Stimulated activated CD8-positive, alpha-beta memory T cell treated with anti-CD3 and anti-CD28 coated beads, Interleukin-4, amount 100 ng/mL, for 4 hours (primary cell): ENCODE measurements at regions not wholly inside any gene's neighbourhood (a gene's known extent, or its start where the extent isn't known, plus 50 kb on each side); places are given as distances from the start of the nearest gene placed in this dataset.
"Not testable (repeated sequence)": the region's sequence is repeated elsewhere in the genome, so short reads cannot be mapped to it uniquely, and the experiment has no call there.

Source experiments
- DNase-seq, 2 donors: peaks; one replicate each; pipeline ENCODE4 v3.0.0-alpha.2; 2020; ENCODE audit warnings: low read depth in 2 of 2, low spot score in 1 of 2

DNA sequence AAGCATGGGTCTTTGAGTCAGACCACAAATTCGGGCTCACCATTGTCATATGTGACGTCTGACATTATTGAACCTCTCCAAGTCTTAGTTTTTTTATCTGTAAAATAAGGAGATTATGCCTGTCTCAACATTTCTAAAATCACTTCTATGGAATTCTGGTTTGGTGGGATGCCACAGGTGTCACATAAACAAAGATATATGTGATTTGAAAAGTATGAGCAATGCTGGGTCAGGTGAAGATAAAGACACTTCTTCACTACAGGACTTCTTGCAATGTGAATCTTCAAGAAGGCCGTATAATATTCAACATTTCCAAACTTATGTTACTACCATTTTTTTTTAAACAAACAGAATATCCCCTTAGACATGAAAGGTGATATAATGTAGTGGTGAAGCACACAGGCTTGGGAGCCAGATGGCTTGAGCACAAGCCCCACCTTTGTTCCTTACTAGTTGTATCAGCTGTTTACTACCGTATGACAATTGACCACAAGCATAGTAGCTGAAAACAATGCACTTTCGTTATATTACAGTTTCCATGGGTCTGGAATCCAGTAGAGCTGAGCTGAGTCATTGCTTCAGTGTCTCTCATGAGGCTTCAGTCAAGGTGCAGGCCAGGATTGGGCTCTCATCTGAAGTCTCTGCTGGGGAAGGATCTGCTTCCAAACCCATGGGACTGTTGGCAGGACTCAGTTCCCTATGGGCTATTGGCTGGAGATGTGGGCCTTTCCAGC lies 87.7 kb downstream of the UTP18 start:
- no peak for DNase-seq

DNA sequence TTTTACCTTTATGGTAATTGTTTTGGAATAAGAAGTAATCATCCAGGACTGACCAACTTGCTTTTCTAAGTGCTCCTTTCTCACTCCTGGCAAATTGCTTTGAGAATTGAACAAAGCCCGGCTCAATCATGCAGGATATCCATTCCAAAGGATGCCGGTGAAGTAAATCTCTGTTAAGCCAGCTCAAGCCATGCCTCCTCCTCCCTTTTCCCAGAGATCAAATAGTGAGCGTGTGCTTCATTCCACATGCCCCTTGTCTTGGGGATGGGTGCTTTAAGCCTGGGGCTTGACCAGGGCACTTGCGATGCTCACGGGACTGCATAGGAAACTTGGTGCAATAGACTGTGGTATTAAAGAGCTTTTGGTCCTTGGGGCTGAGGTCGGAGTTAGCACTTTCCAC lies 90.7 kb downstream of the UTP18 start:
- no peak for DNase-seq

DNA sequence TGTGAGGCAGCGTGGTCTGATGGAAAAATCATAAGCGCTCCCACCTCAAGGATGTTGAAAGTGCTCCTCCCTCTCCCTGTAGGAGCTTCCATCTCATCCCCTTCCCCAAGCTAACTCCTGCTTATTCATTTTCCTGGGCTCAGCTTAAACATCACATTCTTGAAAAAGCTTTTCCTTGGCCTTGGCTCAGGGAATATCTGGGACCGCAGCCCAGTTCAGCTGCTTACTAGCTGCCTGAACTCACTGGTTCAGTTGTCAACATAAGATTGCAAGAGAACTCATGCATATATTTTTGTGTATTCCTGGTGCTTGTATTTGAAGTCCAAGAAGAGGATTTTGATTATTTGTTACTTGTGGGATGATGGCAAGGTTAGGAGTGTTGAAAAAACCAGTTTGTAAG lies 91.5 kb downstream of the UTP18 start:
- DNase-seq = no peak

DNA sequence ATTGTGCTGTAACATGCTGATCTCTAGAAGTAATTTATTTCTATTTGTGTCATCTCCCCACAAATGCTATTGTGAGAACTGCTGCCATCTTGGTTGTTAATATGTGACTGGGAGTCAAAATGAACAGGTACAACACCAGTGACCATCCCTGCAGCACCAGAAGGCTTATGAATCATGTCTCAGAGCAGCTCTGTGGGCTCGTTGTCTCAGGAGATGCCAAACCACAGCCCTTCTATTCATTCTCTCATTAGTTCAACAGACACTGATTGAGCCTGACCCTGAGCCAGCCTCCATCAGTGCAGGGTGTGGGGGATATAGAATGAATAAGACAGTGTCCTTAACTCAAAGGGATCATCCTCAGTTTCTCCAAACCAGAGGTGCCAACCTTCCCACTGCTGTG lies 92.5 kb downstream of the UTP18 start:
- no peak for DNase-seq

DNA sequence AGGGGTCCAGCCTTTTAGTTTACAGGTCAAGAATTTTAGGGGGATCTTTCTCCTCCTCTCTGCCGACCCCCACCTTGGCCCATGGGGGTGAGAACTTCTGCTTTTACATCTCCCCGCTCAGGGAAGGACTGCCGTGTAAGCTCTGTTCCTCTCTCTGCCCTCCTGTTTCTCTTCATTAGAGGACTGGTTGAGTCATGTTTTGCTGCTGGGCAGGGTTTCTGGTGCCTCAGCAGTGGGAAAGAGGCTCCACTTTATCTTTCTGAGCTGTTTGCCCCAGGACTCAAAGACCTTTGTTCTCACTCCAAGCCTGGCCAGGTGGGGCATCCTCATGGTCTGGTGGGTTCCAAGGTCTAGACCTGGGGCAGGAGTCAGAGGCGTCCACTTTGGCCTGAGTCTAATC lies 93.0 kb downstream of the UTP18 start:
- DNase-seq = no peak

DNA sequence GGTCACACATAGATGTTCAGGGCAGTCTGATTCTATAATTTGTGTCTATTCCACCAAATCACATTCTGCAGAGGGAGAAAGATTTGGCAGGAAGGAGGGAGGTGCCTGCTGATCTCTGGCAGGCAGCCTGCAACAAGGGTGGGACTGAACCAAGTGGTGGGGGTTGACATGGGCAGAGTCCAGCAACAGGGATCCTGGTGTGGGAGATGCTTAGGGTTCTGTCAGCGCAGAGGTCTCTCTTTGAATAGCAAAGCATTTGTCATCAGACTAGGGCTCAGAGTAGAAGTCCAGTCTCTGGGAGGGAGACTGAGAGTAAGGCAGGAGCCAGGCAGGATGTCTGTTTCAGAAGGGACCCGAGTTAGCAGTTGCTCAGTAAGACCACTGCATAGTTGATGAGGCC lies 94.6 kb downstream of the UTP18 start:
- no peak for DNase-seq

DNA sequence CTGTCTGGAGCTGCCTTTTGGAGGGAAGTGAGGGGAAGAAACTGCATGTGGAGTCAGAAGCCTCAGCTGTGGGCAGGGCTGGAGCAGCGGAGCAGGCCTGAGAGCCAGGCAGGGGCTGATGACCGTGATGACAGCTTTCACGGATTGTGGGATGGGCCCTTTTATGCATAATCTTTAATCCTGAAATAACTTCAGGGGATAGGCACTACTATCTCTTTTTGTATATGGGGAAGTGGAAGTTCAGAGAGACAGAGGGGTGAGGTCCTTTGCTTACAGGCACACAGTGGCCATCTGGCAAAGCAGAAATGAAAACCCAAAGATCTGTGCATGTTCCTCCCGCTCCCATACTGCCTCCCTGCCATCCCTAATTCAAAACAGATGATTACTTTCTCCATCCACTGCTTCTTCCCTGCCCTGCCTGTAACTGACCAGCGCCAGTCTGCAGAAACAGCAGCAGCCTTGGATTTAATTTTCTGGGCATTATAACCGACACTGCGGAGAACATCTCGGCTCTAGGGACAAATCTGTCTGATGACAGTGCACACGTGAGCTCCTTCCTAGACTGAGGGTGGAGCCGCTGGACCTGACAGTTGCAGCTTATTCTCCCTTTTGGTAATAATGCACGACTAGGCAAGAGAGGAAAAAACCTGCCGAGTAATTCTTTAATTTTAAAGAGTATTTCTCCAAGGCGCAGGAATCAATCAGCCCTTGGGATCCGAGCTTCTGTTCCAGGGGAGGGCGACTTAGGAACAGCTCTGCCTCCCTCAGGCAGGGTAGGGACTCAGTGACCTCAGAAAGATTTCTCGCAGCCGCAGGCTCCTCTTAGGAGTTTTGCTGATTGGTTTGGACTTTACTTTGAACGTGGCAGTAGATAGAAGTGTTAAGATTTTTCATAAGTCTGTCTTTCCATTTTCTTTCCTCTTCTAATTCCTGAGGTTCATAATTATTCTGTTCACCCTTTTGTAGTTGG lies 95.4 kb downstream of the UTP18 start:
- DNase-seq = no peak

DNA sequence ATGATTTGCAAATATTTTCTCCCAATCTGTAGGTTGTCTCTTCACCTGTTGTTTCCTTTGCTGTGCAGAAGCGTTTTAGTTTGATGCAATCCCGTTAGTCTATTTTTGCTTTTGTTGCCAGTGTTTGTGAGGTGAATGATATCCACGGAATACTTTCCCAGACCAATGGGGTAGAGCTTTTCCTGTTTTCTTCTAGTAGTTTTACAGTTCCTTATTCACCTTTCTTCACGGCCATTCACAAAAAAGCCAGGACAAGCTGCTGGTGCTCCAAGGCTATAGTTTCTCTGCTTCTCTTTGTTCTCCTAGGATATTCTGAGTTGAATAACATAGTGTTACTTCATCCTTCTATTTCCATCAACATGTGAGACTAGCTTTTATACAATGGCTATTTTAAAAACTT lies 98.7 kb downstream of the UTP18 start:
- no peak for DNase-seq

DNA sequence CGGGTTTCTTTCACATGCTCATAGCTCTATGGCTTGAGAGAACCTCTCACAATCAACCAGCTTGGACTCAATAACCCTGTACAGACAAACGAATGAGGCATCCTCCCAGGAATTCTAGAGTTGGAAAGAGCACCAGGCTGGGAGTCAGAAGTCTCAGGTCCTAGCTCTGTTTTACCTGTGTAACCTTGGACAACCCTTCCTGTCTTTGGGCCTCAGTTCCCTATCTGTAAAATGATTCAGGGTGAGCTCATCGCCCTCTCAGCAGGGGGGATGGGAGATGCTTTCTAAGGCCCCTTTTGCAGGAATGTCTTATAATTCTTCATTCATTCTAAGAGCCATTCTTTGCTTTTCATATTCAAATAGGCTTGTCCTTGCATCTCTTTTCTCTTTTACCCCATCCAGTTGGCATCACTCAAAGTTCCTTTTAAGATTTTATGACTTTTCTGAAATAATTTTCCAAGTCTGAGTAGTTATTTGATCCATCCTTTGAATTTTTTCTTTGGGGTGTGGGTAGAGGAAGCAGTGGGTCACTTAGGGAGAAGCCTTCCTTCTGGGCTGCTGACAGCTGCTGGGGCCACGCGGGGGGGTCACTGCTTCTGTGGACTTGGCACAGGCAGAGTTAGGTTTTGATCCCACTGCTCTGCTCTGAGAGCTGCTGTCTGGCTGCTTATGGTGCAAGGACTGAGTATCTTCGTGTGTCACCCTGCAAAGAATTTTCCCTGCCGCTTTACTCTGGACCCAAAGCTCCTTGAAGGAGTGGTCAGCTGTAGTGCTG lies 102.7 kb downstream of the UTP18 start:
- no peak for DNase-seq

DNA sequence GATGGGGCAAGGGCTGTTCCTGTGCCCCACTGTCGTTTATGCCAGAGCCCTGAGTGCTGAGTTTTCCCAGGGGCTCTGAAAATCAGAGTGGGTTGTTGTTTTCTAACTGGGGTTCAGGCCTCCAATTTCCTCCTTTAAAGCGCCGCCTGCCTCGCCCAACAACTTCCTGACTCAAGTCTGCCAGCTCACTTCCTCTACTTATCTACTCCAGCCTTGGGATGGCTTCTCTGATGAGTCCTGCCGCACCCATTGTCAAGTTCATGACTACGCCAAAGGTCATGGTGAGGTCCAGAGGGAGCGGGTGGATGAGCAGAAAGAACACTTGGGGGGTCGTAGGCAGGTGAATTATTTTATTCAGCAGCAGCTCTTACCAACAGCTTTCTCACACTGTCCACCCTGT lies 104.7 kb downstream of the UTP18 start:
- DNase-seq = no peak

DNA sequence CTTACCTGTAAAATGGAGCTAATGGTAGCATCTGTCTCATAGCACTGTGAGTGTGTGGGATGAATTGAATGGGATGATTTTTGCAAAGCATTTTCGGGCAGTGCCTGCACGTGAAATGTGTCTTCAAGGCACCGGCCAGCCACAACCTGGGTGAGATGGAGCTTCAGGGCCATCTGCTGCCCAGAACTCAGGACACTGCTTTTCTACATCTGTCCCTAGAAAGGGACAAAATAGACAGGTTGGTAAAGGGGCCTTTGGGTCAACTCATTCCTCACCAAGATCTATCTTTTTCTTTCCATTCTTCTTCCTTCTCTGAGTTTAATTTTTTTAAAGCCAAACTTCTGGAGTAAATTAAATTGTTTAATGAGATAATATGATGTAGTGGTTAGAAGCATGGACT lies 106.5 kb downstream of the UTP18 start:
- DNase-seq = no peak

DNA sequence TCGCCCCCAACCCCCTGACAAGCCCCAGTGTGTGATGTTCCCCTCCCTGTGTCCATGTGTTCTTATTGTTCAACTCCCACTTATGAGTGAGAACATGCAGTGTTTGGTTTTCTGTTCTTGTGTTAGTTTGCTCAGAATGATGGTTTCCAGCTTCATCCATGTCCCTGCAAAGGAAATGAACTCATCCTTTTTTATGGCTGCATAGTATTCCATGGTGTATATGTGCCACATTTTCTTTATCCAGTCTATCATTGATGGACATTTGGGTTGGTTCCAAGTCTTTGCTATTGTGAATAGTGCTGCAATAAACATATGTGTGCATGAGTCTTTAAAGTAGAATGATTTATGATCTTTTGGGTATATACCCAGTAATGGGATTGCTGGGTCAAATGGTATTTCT lies 107.5 kb downstream of the UTP18 start:
- DNase-seq = not testable (repeated sequence)

DNA sequence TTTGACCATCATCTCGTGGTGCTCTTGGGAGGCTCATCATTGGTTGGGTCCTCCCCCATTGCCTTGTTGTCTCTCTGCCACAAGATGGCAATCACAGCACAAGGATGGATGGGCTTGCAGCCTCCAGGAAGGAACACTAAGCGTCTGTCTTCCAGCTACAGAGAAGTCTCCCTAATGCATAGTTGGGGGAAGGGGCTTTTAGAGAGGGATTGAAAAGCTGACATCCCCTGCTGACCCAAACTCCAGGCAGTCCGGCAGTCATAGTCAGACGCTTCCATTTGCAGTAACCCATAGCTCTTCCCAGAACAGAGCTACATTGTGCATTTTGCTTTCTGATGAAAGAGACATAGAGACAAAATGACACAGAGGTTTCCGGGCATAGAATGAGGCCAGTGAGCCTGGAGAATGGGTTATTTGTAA lies 111.4 kb downstream of the UTP18 start:
- no peak for DNase-seq

DNA sequence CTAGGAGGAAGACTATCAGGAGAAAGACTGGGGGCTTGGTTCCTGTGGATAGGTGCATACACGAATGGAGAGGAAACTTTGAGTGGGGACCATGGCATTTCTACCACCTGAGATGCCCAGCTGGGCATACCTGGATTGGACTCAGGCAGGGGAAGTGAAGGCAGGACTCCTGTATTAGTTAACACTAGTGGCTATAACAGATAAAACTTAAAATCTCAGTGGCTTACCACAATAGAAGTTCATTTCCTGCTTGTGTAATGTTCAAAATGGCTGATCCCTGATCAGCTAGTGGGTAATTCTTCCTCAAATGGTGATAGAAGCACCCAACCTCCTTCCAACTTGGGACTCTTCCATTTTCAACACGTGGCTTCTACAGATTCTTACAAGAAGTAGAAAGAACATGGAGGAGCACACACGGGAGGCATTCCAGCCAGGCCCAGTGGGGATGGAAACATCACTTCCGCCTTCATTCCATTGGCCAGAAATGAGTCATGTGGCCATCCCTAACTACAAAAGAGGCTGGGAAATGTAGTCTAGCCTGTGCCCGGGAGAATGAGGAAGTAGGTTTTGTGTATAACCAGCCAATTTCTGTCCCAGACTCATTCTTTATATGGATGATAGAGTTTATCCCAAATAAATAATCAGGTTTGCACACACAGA lies 112.1 kb downstream of the UTP18 start:
- no peak for DNase-seq

DNA sequence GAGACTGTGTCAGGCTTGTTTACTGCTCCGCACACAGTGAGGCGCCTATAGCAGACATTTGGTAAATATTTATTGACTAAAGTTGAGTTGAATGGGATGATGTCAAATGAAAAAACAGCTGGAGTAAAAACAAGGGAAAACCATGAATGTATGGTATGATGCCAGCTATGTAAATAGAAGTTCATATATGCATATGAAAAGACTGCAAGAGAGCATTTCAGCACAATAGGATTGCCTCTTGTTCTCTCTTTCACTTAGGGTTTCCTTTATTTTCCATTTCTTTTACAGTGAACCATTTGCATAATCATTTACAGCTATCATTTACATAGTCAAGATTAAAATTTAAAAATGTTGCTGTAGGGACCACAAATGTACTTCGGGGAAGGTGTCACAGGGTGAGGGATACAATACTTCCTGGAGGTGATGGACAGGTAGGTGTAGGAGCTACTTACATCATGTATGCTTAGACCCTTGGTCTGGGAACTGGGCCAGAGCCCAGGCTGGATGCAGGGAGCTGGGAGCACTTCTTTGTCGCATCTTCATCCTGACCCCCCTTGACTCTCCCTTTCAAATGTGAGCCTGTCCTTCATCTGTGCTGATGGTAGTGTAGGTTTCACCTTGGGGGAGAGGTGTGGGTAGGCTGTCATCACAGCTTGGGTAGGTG lies 113.3 kb downstream of the UTP18 start:
- DNase-seq = no peak

DNA sequence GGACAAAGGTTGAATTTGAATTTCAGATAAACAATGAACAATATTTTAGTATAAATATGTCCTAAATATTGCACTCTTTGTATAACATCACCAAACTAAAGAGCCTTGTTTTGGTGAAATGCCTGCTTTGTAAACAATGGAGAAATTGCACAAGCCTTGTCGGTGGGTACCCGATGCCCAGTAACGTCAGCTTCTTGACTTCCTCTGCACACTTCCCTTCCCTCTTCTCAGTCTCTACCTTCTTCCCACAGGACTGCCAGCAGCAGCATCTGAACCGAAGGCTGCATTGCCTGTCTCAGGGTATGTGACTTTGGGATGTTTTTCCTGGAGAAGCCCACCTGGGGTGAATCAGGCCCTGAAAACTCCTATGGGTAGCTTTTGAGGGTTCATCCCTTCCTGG lies 113.9 kb downstream of the UTP18 start:
- DNase-seq = no peak

DNA sequence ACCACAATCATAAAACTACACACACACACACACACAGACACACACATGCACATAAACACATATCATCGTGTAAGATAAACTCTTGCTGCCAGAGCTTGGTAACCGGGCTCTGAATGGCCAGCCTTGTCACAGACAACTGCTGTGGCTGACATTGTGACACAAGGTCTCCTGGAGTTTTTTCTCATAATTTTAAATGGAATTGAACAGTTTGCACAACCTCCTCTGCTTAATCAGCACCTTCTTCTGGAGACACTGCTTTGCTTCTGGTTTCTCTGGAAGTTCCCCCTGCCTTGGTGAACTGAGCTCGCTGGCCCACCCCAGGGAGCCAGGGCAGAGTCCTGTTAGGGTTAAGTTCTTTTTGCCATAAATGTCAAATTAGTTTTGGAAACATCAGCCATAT lies 115.4 kb downstream of the UTP18 start:
- no peak for DNase-seq

DNA sequence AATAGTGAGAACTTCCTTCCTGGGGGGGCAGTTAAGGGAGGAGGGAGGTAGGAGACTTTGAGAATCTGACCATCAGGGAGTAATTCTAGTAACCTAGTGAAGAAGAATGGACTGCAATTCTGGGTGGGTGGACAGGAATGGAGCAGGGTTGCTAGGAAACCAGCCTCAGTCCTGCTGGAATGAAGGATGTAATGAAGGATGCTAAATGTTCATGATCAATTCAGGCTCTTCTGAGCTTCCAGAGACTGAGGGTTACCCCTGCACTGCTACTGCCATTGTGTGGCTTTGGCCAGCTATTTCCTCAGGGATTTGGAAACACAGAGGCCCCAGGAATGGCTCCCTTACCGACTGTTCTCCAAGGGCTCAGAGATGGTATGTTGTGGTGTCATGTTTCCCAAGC lies 116.4 kb downstream of the UTP18 start:
- DNase-seq = no peak

DNA sequence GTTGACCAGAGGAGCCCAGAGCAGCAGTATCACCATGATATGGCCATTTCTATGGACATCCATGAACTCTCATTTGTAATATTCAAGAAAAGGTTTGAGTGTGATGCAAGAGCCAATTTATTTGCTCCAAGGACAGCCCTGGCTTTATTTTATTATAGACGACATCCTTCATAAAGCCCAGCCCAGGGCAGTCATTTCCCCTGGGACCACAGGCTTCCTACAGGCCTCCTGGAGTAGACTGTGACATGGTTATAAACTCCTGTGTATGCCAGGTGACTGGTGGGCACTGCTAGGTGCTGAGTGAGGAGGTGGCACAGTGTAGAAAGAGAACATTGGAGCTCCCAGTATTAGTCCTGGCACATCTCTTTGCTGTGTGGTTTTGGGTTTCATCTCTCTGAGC lies 120.9 kb downstream of the UTP18 start:
- DNase-seq = no peak

DNA sequence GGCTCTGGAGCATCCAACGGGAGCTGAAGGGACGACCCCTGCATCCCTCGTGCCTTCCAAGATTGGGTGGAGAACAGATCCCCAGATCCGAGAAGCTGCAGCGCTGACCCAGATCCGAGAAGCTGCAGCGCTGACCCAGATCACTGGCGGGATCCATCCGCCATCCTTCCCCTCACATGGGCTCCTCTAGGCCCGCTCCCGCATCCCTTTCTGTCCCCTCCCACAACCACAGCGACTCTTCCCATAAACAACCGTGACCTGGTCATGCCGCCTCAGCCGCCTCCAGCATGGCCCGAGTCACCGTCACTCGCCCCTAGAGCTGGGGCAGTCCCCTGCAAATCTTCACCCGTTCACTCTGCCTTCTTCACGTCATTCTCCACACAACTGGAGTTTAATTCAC lies 124.9 kb downstream of the UTP18 start:
- DNase-seq = no peak

DNA sequence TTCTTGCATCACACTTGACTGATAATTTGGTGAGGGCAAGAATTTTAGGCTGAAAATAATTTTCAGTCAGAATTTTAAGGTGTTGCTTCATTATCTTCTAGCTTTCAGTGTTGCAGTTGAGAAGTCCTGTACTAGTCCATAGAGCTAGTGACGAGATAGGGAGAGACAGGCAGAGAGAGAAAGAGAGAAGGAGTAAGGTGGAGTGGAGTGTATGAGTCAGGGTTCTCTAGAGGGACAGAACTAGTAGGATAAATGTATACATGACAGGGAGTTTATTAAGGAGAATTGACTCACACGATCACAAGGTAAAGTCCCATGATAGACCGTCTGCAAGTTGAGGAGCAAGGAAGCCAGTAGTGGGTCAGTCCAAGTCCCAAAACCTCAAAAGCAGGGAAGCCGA lies 127.2 kb downstream of the UTP18 start:
- DNase-seq = no peak
